HepG2 (cell line): ENCODE measurements at regions not wholly inside any gene's neighbourhood (a gene's known extent, or its start where the extent isn't known, plus 50 kb on each side); places are given as distances from the start of the nearest gene placed in this dataset.

Source experiments
- ZNF777 ChIP-seq: sonication (generic); formaldehyde crosslinking; IDR thresholded peaks from 2 replicates; pipeline ENCODE4 v1.4.0; 2020; ENCODE audit warnings: missing genetic modification reagents
- TF ChIP-seq, protein P1 (sequence below), 2 experiments: sonication (generic) in 1 of 2; formaldehyde crosslinking in 1 of 2; IDR thresholded peaks; 2 replicates each; pipeline versions ENCODE4 v1.5.1 to v1.6.1; 2011 to 2020; ENCODE audit warnings: borderline replicate concordance in 1 of 2, low read depth in 1 of 2, low read length in 1 of 2, mild to moderate bottlenecking in 1 of 2, missing genetic modification reagents in 1 of 2, moderate library complexity in 1 of 2

GRCh38 chr16:31710134-31710533 is 163.5 kb upstream of the ZNF267 start:
- TF ChIP-seq, protein P1, sequence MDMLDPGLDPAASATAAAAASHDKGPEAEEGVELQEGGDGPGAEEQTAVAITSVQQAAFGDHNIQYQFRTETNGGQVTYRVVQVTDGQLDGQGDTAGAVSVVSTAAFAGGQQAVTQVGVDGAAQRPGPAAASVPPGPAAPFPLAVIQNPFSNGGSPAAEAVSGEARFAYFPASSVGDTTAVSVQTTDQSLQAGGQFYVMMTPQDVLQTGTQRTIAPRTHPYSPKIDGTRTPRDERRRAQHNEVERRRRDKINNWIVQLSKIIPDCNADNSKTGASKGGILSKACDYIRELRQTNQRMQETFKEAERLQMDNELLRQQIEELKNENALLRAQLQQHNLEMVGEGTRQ (IDR thresholded peaks at IDR 0.05; ENCODE audit: low read depth, low read length), result no peak
- TF ChIP-seq, protein P1 (CRISPR knock-in tag; IDR thresholded peaks at IDR 0.05; ENCODE audit: borderline replicate concordance), result no peak
- no peak for TF ChIP-seq ZNF777 (CRISPR knock-in tag)
